Endometrium (tissue), 2 donors: ENCODE measurements at regions not wholly inside any gene's neighbourhood (a gene's known extent, or its start where the extent isn't known, plus 50 kb on each side); places are given as distances from the start of the nearest gene placed in this dataset.

Experiments used
- FAIRE-seq: peaks from 2 replicates; lab custom pipeline; 2012; peaks lifted over from hg19 to GRCh38; lab: Jason Lieb, UNC
- donor health status: control.
- donor health status: control.

GRCh38 chr12:24223926-24224325 lies 274.5 kb upstream of the SOX5 start:
- no peak for FAIRE-seq

GRCh38 chr12:24222968-24223367 lies 273.5 kb upstream of the SOX5 start:
- no peak for FAIRE-seq

GRCh38 chr12:24212496-24212895 lies 263.0 kb upstream of the SOX5 start:
- FAIRE-seq, result no peak

GRCh38 chr12:24206621-24207020 lies 257.2 kb upstream of the SOX5 start:
- FAIRE-seq, result no peak

- no peak for FAIRE-seq
These were observed 251.9 kb upstream of the SOX5 start for GRCh38 chr12:24201258-24201970.

GRCh38 chr12:24200010-24200409 lies 250.5 kb upstream of the SOX5 start:
- no peak for FAIRE-seq

GRCh38 chr12:24198936-24199671 lies 249.6 kb upstream of the SOX5 start:
- FAIRE-seq, result no peak

- no peak for FAIRE-seq
These were observed 248.6 kb upstream of the SOX5 start for GRCh38 chr12:24198070-24198469.

- FAIRE-seq, result no peak
These were observed 248.1 kb upstream of the SOX5 start for GRCh38 chr12:24197532-24197931.

- FAIRE-seq, result no peak
These were observed 245.6 kb upstream of the SOX5 start for GRCh38 chr12:24195063-24195462.

GRCh38 chr12:24191117-24191516 lies 241.6 kb upstream of the SOX5 start:
- FAIRE-seq, result no peak

- no peak for FAIRE-seq
These were observed 236.3 kb upstream of the SOX5 start for GRCh38 chr12:24185782-24186181.

- no peak for FAIRE-seq
These were observed 228.4 kb upstream of the SOX5 start for GRCh38 chr12:24177889-24178288.

GRCh38 chr12:24175929-24176328 lies 226.5 kb upstream of the SOX5 start:
- no peak for FAIRE-seq

GRCh38 chr12:24175284-24175683 lies 225.8 kb upstream of the SOX5 start:
- no peak for FAIRE-seq

GRCh38 chr12:24173067-24173466 lies 223.6 kb upstream of the SOX5 start:
- FAIRE-seq, result no peak

- no peak for FAIRE-seq
These were observed 223.2 kb upstream of the SOX5 start for GRCh38 chr12:24172773-24173066.

GRCh38 chr12:24172031-24172772 lies 222.7 kb upstream of the SOX5 start:
- FAIRE-seq, result no peak

- FAIRE-seq, result no peak
These were observed 205.6 kb upstream of the SOX5 start for GRCh38 chr12:24155042-24155441.

- no peak for FAIRE-seq
These were observed 203.6 kb upstream of the SOX5 start for GRCh38 chr12:24153079-24153478.

- FAIRE-seq, result no peak
These were observed 202.8 kb upstream of the SOX5 start for GRCh38 chr12:24152270-24152669.

- no peak for FAIRE-seq
These were observed 194.5 kb upstream of the SOX5 start for GRCh38 chr12:24143928-24144327.

- FAIRE-seq, result no peak
These were observed 189.6 kb upstream of the SOX5 start for GRCh38 chr12:24139035-24139434.
